Fibroblast of villous mesenchyme (primary cell): ENCODE measurements at regions not wholly inside any gene's neighbourhood (a gene's known extent, or its start where the extent isn't known, plus 50 kb on each side); places are given as distances from the start of the nearest gene placed in this dataset.

ENCODE experiments used
- DNase-seq: peaks from one replicate; pipeline ENCODE4 v3.0.0-alpha.2; 2010; ENCODE audit warnings: low read depth
- H3K4me3 ChIP-seq: 2 replicates; pipeline ENCODE4 v1.5.1; 2011; ENCODE audit warnings: low read depth, mild to moderate bottlenecking, low read length
- TF ChIP-seq, protein P1 (sequence below): IDR thresholded peaks from 2 replicates; pipeline ENCODE4 v1.5.1; 2012; ENCODE audit warnings: low read depth, mild to moderate bottlenecking, low read length; ENCODE audit not compliant: insufficient read depth

DNA sequence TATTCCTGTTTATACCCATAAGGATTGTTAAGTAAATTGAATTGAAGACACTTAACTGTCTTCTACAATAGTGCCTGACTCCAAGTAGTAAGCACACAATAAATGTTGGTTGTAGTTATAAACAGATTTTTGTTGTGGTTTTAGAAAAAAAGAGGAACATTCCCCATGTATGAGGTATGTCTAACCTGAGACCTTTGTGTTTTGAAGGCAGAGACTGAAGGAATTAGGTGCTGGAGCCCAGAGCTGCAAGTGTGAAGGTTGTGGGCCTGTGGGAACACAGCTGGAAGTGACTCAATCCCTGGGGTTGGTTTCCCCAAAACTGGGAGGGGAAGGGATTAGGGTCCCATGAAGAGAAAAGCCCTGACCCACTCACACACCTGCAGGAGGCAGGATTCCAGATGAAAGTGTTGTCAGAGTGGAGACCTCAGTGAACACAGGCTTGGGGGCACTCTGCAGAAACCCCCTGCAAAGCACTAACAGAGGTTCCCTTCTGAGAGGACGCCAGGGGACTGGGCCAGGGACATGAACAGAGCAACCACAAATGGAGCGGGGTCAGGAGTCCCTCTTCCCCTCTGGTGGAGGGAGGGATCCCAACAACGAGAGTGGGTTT is 265.1 kb upstream of the KLF14 start:
- DNase-seq, result peak; percentile 53
- H3K4me3 ChIP-seq, result no peak overlapping the region
- TF ChIP-seq, protein P1, sequence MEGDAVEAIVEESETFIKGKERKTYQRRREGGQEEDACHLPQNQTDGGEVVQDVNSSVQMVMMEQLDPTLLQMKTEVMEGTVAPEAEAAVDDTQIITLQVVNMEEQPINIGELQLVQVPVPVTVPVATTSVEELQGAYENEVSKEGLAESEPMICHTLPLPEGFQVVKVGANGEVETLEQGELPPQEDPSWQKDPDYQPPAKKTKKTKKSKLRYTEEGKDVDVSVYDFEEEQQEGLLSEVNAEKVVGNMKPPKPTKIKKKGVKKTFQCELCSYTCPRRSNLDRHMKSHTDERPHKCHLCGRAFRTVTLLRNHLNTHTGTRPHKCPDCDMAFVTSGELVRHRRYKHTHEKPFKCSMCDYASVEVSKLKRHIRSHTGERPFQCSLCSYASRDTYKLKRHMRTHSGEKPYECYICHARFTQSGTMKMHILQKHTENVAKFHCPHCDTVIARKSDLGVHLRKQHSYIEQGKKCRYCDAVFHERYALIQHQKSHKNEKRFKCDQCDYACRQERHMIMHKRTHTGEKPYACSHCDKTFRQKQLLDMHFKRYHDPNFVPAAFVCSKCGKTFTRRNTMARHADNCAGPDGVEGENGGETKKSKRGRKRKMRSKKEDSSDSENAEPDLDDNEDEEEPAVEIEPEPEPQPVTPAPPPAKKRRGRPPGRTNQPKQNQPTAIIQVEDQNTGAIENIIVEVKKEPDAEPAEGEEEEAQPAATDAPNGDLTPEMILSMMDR, result no peak

DNA sequence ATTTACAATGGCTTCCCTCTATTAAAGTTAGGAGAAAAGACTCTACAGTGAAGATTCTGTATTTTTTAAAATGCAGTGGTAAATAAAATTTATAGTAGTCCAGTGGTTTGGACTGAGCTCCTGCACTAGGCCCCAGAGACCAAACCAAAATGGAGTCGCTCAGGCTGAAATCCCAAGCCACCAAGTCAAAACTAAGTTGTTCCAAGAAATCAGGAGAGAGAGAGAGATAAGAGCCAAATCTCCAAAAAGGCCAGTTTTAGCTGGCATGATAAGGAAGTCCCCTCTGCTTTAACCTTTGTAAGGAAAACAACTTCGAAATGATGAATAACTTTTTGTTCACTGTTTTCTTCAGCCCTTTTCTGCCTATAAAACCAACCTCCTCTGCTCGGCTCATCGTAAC is 265.9 kb upstream of the KLF14 start:
- TF ChIP-seq, protein P1, result no peak
- DNase-seq, result no peak
- H3K4me3 ChIP-seq, result no peak overlapping the region

DNA sequence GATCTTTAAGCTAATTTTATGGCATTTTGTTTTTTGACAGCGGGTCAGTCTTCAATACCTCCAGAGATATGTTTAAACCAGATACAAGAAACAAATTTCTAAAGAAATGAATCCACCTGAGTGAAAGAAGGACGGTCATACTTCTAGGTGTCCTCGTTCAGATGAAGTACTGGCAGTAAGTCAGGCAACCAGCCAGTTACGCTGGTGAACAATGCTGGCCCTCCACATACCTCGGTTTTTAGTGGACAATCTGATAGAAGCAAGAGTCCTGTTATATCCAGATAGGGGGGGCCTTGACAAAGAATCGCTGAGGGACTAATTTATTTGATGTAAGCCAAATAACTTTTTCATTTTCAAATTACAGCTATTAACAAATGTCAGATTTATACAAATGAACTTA is 266.4 kb upstream of the KLF14 start:
- no peak overlapping the region for H3K4me3 ChIP-seq
- TF ChIP-seq, protein P1, result no peak
- DNase-seq, result no peak

DNA sequence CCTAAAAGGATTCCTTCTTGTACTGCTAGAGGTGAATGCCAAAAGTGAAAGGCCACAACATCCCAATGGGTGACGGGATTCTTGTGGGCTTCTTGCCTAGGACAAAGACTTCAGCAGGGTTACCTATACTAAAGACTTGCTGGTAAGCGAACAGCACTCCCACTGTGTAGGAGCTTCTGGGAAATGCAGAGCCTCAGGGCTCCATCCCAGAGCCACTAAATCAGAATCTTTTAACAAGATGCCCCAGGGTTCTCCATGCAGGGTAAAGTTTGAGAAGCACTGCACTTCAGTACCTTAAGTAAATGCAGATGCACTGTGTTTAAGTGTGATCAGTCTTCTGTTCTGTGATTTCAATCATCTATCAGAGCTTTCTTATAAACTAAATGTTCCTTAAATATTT is 266.9 kb upstream of the KLF14 start:
- DNase-seq, result no peak
- no peak overlapping the region for H3K4me3 ChIP-seq
- TF ChIP-seq, protein P1, result no peak

DNA sequence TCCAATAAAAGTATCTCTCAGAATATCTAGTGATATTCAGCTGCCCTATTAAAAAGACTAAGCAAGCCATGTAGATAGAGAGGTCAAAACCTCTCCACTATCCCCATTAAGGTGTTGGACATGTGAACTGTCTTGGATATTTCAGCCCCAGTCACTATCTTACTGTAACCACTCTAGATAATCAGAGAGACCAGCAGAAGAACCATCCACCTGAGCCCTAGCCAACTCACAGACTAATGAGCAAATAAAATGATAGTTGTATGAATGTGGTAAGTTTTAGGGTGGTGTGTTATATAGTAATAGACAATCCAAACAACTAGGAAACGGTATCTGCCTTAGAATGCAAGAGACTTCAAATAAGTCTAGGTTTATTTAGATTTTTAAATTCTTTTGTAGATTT is 268.6 kb upstream of the KLF14 start:
- H3K4me3 ChIP-seq, result no peak overlapping the region
- TF ChIP-seq, protein P1, result no peak
- no peak for DNase-seq

DNA sequence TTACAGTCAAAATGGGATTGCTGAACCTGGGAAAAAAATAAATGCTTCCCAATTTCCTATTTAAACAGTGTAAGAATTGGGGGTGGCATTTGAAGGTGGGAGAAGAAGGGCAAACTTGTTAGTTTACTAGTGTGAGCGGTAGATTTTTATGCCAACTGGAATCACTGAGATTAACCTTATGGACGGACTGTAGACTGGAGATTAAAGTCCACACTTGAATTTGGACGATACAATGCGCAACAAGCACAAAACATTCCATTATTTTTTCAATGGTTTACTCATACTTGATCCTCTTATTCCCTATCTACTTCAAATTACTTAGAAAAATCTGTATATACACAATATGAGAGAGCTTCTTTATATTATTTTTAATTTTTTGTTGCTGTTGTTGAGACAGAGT is 269.6 kb upstream of the KLF14 start:
- H3K4me3 ChIP-seq, result no peak overlapping the region
- TF ChIP-seq, protein P1, result no peak
- DNase-seq, result no peak

DNA sequence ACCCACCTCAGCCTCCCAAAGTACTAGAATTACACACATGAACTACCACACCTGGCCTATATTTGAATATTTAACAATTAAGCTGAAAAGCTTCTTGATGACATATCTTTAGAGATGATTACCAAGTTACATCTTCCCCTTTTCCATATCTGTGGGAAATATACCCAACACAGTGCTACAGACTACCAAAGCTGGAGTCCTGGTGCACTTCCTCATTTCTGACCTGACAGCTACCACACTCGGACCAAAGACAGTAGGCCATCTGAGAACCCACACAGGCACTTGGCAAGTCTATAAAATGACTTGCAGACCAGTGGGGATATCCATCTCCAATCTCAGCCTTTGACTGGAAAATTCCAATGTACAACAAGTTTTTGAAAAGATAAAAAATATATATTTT is 270.4 kb upstream of the KLF14 start:
- DNase-seq, result no peak
- H3K4me3 ChIP-seq, result no peak overlapping the region
- TF ChIP-seq, protein P1, result no peak
